NCI-H524 treated with DMSO at 0.1 percent for 48 hours (cell line): ENCODE measurements at regions not wholly inside any gene's neighbourhood (a gene's known extent, or its start where the extent isn't known, plus 50 kb on each side); places are given as distances from the start of the nearest gene placed in this dataset.

Source experiments
- DNase-seq: peaks from one replicate; lab custom pipeline; 2025; lab: John Stamatoyannopoulos, UW

DNA sequence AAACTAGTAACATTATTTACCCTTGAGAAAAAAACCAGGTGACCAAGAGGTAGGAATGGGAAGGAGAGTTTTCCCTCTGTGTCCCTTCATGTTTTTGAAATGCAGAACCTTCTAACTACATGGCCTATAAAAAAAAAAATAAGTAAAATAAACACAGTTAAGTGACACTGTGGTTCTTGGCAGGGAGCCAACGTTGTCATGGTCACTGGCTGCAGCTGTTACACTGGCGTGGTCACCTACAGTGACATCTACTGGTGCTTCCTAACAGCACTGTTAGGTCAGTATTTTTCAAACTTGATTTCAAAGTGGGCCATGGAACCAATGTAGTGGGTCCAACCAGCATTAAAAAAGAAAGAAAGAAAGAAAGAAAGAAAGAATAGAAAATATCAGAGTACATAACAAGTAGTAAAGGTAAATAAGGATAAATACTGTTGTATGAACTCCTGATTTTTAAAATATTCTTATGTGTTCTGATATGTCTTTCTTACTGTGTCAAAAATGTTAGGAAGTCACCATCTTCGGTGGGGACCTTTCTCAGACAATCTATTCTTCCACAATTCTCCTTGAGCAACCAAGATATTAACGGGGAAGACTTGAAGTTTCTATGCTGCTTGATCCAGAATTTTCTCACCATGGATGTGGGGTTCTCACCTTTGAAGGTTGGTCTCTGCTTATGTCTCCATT lies 59.1 kb upstream of the PJA2 start:
- DNase-seq = peak; percentile 41

DNA sequence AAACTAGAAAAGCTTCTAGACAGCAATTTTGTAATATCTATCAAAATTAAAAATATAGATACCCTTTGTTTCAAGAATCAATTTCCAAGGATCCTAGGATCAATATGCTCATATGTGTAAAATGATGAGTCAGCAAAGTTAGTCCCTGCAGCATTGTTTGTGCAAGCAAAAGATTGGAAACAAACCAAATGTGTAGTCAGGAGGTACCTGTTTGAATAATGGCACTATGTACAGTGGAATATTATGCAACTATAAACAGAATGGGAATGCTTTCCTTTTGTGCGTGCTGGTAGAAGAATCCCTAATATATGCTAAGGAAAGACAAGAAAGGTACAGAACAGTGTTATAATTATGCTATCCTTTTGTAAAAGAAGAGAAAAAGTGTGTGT lies 58.5 kb upstream of the PJA2 start:
- DNase-seq = no peak

DNA sequence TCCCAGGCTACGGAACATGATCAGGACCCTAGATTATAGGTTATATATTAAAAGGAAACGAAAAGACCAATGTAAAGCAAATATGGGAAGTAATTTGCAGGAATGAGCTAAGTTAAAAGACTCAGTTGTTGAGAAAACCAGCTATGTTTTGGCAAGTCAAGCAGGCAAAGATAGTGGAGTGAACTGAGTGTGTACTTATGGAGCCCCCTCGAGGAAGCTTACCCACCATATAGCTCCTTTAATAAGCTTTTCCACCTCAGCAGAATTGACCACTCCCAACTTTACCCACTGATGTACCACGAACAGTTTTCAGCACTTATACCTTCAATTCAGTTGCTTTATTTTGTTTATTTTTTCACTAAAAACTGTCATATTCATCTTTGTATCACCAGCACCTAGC lies 57.3 kb upstream of the PJA2 start:
- no peak for DNase-seq
